RCC 7860 (cell line): ENCODE measurements at regions not wholly inside any gene's neighbourhood (a gene's known extent, or its start where the extent isn't known, plus 50 kb on each side); places are given as distances from the start of the nearest gene placed in this dataset.

Experiments
- DNase-seq: peaks from one replicate; pipeline ENCODE4 v3.0.0-alpha.2; 2015; ENCODE audit warnings: low spot score
- FAIRE-seq: peaks from 2 replicates; lab custom pipeline; 2012; peaks lifted over from hg19 to GRCh38; lab: Jason Lieb, UNC

GRCh38 chr18:67301592-67301991 is 214.9 kb downstream of the DSEL start:
- FAIRE-seq (no peak), DNase-seq (no peak)

GRCh38 chr18:67300498-67300897 is 216.0 kb downstream of the DSEL start:
- DNase-seq (no peak), FAIRE-seq (no peak)

- FAIRE-seq (no peak), DNase-seq (no peak)
Observed at GRCh38 chr18:67292814-67293213, 223.7 kb downstream of the DSEL start.

DNA sequence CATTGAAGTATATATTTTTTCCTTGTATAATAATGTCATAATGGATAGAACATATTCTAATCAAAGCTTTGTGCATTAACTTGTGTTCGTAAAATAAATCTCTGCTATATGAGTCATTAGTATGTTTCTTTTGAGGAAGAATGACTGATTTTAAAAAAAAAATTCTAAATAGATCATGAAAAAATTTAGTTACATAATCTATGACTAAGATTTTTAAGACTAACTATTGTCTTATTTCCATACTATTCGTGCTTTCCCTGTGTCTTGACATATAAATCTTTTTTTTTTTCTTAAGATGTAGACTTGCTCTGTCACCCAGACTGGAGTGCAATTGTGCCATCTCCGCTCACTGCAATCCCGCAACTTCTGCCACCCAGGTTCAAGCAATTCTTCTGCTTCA is 226.1 kb downstream of the DSEL start:
- DNase-seq, result no peak
- FAIRE-seq, result no peak

DNA sequence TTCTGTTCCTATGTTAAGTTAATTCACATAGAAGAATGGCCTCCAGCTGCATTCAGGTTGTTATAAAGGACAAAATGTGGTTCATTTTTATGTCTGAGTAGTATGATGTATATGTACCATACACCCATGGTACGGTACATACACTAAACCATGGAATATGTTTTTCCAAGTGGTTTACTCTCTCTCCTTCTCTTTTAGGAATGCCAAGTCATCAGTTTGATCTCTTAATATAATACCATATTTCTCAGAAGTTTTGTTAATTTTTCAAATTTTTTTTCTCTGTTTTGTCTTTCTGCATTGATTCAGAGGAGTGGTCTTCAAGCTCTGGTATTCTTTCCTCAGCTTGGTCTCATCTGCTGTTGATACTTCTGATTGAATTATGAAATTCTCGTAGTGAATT is 230.9 kb downstream of the DSEL start:
- DNase-seq (no peak), FAIRE-seq (no peak)

DNA sequence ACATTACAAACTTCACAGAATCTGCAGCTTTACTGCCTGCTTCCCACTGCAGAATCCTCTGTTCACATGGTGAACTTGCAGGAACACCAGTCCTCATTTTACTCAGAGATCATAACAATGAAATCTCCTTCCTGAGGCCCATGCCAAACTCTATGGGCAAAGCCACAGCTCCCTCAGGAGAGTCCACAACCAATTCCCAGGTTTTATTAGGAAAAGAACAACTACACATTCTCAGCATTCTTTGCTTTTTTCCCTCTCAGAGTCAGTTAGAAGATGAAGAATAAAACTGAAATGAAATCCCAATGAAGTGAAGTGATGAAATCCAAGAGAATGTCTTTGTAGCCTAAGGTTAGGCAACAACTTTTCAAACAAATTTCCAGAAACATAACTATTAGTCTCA is 233.7 kb downstream of the DSEL start:
- DNase-seq (no peak), FAIRE-seq (no peak)

GRCh38 chr18:67281746-67282145 is 234.8 kb downstream of the DSEL start:
- DNase-seq, result no peak
- no peak for FAIRE-seq

GRCh38 chr18:67280486-67281242 is 235.9 kb downstream of the DSEL start:
- DNase-seq, result no peak
- FAIRE-seq, result no peak

DNA sequence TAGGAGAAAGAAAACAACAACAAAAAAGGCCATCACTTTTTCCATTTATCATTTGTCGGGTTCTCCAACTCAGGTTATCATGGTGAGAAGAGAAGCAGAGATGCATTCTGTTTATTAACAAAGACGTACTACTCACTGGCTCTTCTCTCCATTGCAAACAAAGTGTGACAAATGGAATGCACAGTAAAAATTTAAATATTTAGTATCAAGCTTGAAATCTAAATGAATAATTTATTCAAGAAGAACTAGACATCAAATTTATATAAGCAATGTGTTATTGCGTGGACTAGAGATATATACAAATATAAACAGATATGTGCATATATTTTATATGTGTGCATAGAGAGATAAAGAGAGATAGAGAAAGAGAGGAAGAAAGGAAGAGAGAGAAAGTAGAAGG is 236.5 kb downstream of the DSEL start:
- DNase-seq, result no peak
- FAIRE-seq, result no peak

- FAIRE-seq (no peak), DNase-seq (no peak)
Observed at GRCh38 chr18:67278984-67279383, 237.5 kb downstream of the DSEL start.

DNA sequence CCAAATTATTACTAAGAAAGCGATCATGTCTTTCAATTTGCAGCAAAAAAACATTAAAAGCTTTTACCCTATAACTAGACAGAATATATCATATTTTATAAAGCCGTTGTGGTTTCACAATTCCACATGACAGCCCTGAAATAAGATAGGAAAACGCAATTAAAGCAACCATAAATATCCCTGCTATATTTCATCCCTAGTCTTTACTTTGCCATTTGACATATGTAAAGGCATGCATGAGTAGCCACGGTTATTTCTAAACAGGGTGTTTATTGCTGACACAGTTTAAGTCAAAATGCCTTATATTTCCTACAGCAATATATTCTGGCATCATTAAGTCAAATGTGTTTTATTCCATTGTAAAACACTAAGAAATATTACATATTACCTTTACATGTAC is 239.9 kb downstream of the DSEL start:
- no peak for DNase-seq
- no peak for FAIRE-seq

GRCh38 chr18:67273288-67273687 is 243.2 kb downstream of the DSEL start:
- FAIRE-seq, result no peak
- no peak for DNase-seq

DNA sequence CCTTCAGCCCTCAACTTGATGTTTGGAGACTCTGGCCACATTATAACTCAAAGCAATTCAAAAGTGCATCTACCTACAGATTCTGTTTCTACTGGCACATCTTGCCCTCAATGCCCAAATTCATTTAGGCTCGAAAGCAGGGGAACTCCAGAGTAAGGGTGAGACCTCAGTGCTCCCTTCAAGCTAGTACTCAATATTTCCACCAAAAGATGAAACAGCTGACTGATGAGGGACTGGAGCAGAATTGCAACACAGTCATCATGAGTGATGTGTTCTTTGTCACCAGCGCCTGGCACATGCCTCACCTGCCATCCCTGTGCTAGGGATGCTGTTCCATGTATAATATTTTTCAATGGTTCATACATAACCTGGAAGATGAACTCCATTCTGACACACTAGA is 247.3 kb downstream of the DSEL start:
- FAIRE-seq, result no peak
- DNase-seq, result no peak

DNA sequence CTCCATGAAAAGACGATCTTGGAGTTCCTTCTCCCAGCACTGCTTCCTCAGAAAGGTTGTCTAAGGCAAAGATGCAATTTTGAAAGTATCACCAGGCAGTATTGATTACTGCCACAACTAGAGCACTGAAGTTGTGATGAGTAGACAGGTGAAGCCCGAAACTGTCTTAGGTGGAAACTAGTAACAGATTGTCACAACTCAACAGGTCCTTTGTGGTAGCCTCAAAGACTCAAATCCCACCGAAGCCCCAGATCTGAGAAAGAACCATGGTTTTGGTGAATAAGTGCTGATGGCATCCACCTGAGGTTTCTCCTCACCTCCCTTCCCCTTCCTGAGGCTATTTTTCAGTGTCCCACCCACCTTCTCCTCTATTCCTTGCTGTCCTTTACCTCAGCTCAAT is 248.0 kb downstream of the DSEL start:
- FAIRE-seq, result no peak
- DNase-seq, result no peak

DNA sequence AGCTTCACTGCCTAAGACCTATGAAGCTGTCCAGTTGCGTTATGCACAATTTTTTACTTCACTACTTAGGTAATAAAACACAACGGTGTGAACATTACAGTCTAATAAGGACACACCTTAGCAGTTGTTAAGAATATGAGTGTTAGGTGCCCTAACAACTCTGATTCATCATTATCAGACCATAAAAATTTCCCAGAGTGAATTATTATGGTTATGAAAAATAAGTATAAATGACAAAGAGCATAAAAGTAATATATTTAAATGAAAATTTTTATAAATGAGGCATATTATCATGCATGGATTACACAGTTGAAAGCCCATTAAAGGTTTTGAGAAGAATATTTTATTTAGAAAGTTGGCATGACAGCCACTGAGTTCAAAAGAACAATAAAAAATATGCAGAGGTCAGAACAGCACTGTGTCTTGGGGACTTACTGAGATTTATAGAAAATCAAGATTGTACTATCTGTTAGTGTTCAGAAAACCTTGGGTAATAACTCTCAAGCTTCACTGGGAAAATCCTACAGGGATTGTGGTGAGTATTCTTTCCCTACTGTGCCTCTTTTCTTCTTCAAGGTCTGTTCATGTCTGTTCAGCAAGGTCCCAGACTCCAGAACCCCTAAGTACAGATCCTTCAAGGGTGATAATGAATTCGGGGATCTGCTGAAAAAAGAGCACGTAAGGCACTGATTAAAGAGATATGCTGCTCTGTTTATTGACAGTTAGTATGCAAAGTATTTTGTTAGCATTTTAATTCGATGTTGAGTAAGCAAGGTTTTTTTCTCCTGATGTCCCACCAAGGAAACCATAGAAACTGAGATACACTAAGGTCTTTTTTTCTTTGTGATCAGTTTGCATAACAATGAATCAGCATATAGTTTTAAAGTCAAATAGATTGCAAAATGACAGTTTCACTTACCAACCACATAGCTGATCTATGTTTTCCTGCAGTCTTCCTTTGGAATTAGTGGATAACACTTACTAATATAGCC is 250.0 kb downstream of the DSEL start:
- FAIRE-seq (no peak), DNase-seq (no peak)

DNA sequence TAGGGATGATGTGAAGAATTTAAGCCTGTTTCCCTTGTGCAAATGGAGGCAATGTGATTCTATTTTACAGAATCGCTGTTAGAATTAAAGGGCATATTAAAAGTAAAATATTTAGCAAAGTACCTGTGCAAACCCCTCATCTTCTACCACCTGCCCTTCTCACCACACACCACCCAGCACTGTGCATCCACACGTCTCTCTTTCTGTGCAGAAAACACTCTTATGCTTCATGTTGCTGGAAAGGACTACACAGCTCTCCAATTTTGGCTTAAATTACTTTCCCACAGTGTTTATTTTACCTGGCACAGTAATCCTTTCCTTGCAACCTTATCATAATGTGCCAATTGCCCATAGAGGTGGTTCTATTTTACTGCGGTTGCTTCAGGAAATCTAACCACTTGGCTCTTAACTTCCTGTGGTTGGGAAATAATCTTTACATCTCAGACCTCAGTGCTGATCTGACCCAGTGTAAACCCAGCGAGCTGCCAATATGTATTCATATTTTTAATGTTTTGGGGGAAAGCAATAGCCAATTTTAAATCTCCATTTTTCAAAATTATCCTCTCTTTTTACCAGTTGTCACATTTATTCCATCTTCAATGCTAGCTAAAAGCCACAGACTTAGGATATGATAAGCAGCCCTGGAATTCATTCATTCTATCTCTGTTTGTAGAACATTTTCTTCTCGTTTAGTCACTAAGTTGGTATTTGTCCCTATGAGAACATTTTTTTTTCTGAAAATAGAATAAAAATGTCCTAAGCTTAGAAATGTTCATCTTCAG is 250.9 kb downstream of the DSEL start:
- DNase-seq, result peak; percentile 38

GRCh38 chr18:67261931-67262552 is 254.5 kb downstream of the DSEL start:
- DNase-seq (no peak), FAIRE-seq (no peak)

More for the DNA sequence above, 250.9 kb downstream of the DSEL start:
- FAIRE-seq, result no peak

DNA sequence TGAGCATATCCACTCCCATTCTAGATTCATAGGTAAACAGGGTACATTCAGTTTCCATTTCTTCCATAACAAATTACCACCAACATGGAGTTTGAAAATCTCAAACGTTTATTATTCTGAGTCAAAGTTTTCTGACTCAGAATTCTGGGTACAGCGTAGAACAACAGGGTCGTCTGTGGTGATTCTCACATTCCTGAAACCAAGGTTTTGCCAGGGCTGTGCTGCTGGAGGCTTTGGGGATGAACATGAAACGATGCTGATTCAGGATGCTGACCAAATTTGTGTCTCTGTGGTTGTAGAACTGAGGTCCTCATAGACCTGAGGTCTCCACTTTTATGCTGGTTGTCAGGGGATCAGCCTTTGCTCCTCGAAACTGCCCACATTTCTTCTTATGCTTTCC is 255.7 kb downstream of the DSEL start:
- DNase-seq, result no peak
- no peak for FAIRE-seq

DNA sequence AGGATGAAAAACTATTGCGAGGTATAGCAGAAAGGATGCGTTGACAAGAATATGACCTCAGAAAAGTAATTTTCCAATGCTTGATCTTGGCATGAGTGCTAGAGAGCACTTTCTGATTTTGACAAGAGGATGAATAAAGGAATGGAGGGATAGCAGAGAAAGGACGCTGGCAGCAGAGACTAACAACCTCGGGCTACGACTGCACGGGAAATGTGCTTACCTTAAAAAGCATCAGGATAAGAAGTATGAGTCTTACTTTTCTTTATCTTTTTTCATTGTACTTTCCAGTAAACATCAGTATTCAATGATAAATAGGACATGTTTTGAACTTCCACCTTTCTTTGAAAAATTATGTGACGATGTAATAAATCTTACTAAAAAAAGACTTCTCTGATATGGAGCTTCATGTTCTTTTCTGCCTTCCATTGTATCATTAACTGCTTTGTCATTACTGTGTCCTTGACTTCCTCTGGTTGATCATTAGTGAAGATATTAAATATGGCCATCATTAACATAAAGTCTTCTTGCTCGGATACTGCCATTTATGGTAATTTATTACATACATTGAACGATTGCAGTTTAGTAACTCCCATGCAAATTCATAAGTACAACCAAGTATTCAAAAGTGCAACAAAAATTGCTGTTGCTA is 265.6 kb downstream of the DSEL start:
- FAIRE-seq (no peak), DNase-seq (no peak)
